NCI-H146 treated with DMSO at 0.1 percent for 48 hours (cell line): ENCODE measurements at regions not wholly inside any gene's neighbourhood (a gene's known extent, or its start where the extent isn't known, plus 50 kb on each side); places are given as distances from the start of the nearest gene placed in this dataset.
A peak's percentile ranks its signal among the peaks of the same experiment; 100 is the strongest.
"Not testable (repeated sequence)": the region's sequence is repeated elsewhere in the genome, so short reads cannot be mapped to it uniquely, and the experiment has no call there.

Source experiments
- DNase-seq: peaks from one replicate; lab custom pipeline; 2025; ENCODE audit not compliant: unreplicated experiment; lab: John Stamatoyannopoulos, UW

DNA sequence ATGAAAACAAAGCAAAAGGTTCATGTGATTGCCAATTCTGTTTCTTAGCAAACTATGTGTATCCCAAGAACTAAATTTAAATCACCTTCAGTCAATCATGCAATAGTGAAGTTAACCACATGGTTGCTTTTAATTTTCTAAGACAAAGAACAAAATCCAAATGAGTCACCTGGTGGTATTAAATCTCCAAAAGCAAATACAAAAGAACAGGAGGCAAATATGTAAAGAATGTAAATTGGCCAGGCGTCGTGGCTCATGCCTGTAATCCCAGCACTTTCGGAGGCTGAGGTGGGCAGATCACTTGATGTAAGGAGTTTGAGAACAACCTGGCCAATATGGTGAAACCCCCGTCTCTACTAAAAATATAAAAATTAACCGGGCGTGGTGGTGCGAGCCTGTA is 54.2 kb upstream of the PIK3R4 start:
- DNase-seq, result no peak

GRCh38 chr3:130801473-130801872 is 54.8 kb upstream of the PIK3R4 start:
- DNase-seq, result no peak

DNA sequence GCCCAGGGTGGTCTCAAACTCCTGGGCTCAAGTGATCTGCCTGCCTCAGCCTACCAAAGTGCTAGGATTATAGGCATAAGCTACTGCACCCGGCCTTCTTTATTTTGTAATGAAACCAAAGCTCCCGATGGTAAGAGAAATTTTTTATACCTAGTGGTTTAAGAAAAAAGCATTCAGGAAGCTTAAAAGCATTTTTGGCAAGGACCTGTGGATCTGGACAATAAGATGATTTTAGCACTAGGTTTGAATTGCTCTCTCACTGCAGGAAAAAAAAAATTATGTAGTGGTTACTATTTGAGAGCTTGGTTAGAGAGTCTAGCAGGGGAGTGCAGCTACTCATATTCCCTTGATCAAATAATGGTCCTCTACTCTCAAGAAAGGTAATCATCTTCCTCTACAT is 64.9 kb upstream of the PIK3R4 start:
- no peak for DNase-seq

DNA sequence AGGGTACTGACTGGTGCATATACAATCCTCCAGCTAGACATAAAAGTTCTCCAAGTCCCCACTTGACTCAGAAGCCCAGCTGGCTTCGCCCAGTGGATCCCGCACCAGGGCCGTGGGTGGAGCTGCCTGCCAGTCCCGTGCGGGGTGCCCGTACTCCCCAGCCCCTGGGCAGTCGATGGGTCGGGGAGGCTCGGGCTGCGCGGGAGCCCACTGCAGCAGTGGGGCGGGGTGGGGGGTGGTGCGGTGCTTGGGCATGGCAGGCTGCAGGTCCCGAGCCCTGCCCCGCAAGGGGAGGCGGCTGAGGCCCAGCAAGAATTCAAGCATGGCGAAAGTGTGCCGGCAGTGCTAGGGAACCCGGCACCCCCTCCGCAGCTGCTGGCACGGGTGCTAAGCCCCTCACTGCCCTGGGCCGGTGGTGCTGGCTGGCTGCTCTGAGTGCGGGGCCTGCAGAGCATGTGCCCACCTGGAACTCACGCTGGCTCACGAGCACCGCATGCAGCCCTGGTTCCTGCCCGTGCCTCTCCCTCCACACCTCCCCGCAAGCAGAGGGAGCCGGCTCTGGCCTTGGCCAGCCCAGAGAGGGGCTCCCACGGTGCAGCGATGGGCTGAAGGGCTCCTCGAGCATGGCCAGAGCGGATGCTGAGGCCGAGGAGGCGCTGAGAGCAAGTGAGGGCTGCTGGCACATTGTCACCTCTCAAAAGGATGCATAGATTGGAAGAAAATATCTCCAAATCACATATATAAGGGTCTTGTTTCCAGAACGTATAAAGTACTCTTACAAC is 68.3 kb upstream of the PIK3R4 start:
- no peak for DNase-seq

DNA sequence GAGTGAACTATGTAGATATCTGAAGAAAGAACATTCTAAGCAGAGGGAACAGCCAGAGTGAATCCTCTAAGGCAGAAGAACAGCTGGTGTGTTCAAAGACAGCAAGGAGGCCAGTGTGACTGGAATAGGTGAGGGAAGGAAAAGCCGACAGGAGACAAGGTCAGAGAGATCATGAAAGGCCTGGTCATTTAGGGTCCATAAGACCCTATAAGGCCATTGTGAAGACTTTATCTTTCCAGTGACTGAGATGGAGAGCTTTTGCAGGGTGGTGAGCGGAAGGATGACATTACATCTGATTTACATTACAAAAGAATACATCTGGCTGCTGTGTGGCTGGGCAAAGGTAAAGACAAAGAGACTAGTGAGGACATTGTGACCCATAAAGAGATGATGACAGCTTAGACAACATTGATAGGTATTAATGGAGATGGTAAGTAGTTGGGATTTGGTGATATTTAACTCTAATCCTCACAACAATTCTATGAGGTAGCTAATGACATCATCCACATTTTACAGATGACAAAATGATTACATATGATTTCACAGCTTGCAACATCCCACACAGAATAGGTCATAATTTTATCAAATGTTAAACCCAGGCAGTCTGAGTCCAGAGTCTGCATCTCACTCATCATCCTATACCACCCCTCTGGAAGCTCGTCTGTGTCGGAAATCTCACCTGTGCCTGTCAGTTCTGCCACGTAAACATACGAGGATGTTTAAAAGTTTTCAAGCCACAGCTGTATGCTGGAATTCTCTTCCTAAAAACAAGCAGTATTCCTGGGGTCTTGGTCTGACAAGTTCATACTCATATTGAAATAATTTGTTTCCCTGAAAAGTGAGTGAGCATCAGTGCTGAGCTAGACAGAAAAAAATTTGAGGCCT is 70.2 kb upstream of the PIK3R4 start:
- DNase-seq, result peak; percentile 97

DNA sequence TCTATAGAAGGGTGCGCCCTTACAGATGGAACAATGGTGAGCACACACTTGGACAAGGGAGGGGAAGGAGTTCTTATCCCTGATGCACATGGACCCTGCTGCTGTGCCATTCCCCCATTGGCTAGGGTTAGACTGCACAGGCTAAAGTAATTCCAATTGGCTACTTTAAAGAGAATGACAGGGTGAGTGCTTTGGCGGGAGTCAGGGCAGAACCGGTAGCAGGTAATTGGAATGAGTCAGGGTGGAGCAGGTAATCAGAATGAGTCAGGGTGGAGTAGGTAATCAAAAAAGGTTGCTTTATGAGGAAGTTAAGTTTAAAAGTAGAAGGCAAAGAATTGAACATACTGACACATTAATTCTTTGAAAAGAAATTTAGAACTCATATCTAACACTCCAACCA is 71.4 kb upstream of the PIK3R4 start:
- not testable (repeated sequence) for DNase-seq

GRCh38 chr3:130820976-130821375 is 72.9 kb upstream of the ATP2C1 start:
- no peak for DNase-seq

DNA sequence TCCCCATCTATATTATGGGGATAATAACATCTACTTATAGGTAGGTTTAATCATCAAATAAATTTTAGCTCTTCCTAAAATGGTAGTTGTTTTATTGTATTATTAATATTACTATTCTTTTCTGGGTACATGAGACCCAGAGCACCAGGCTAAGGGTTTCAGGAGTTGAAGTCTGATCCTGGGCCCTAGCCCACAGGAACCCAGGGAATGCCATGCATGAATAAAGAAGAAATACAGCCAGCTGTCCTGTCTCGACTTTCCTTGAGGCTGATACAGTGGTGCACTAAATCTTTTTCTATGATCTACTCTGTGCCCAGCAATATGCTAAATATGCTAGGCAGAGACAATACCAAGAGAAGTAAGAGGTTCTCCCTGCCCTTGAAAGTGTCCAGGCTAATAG is 72.1 kb upstream of the ATP2C1 start:
- DNase-seq, result no peak

GRCh38 chr3:130823241-130823884 is 70.5 kb upstream of the ATP2C1 start:
- peak; percentile 52 for DNase-seq

- no peak for DNase-seq
Measured at GRCh38 chr3:130823996-130824395, 69.9 kb upstream of the ATP2C1 start.

- no peak for DNase-seq
Measured at GRCh38 chr3:130825762-130826299, 68.1 kb upstream of the ATP2C1 start.

DNA sequence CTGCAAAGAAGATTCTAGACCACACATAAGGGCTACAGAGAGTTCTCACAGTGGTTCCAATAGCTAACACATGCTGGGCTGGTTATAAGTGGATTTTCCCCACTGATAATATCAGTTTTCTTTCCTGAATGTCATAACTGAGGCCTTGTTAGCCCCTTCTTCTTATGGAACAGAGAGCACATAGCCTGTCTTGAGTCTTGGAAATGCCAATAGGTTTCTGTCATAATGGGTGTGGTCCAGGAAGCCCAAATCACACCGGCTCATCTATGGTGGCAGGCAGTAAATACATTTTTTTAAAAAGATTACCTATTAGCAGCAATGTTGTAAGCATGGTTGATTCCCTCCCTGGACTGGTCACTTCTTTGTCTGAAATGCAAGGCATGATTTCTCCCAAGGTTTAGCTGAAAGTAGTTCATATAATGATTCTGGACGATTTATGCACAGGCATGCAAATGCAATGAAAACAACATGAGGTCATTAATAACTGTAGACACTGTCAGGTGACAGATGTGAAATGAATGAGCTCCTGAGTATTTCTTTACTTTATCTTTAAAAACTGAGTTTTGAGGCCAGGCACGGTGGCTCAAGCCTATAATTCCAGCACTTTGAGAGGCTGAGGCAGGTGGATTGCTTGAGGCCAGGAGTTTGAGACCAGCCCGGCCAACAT is 67.2 kb upstream of the ATP2C1 start:
- DNase-seq, result no peak

DNA sequence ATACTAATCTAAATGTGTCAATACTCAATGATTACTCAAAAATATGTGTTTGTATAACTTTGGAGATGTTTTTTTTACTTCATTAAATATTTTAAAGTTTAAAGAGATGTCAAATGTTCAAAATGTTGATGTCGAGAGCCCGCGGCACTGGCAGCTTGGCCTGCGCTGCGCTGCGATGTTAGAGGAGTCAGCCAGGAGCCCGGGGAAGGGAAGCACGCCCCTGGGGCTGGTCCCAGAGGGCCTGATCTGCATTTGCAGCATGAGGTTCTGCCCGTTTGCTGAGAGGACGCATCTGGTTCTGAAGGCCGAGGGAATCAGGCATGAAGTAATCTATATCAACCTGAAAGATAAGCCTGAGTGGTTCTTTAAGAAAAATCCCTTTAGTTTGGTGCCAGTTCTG is 66.4 kb upstream of the ATP2C1 start:
- no peak for DNase-seq

DNA sequence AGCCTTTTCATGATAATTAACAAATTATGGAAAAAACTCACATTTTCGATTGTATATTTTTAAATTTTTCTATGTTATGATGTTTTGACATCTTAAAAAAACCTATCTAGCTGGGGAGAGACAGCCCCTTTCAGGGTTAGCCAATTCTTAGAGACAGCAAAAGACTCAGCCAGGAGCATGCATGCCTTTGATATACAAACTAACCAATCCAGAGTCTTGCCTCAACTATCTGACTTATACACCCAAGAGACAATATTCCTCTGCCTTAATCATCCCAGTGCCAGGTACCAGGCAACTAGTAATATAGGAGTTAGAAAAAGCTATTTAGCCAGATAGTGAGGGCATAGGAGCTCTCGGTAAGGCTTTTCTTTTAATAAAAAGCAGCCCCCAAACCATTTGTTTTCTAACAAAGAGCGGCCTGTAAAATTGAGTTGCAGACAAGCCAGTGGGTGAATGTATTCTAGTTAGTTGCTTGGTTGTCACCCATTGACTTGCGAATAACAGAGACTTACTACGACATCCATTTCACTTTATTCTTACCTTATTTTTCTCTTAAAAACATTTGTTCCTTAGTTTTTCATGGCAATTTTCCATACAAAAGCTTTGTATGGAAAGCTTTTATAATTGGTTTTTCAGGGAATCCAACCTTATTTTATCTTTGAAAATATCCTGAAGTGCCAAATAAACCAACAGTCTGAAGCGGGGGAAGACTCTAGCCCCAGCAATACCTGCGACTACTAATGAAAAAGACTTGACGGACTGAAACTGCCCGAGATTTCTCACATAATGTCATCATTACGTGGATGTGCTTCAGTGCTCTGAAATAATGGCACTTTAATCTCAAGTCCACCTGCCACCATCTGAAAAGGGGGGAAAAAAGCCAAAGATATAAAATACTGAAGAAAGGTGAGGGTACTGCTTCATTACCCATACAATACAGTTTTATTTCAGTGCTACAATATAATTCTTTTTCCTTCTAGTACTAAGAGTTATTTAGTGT is 64.6 kb upstream of the ATP2C1 start:
- DNase-seq, result no peak

- no peak for DNase-seq
Measured at GRCh38 chr3:130831719-130832400, 62.0 kb upstream of the ATP2C1 start.

DNA sequence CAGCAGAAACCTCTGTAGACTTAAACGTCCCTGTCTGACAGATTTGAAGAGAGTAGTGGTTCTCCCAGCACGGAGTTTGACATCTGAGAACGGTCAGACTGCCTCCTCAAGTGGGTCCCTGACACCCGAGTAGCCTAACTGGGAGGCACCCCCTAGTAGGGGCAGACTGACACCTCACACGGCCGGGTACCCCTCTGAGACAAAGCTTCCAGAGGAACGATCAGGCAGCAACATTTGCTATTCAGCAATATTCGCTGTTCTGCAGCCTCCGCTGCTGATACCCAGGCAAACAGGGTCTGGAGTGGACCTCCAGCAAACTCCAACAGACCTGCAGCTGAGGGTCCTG is 61.5 kb upstream of the ATP2C1 start:
- not testable (repeated sequence) for DNase-seq

GRCh38 chr3:130834476-130834875 is 59.4 kb upstream of the ATP2C1 start:
- no peak for DNase-seq

DNA sequence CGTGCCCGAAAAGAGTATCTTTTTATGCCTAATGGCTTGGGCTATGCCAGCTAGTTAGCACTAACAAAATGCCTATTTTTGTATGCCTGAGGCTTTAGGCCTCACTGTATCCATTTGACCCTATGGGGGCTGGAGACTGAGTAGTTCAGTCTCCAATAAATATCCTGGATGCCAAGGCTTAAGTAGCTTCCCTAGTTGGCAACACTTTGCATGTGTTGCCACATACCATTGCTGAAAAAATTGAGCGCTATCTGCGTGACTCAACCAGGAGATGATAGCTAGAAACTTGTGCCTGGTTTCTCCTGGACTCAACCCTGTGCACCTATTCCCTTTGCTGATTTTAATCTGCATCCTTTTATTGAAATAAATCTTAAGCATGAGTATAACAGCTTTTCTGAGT is 58.4 kb upstream of the ATP2C1 start:
- no peak for DNase-seq

GRCh38 chr3:130838898-130839600 is 54.8 kb upstream of the ATP2C1 start:
- DNase-seq, result no peak
